ENCODE measurements at regions not wholly inside any gene's neighbourhood (a gene's known extent, or its start where the extent isn't known, plus 50 kb on each side); places are given as distances from the start of the nearest gene placed in this dataset.

DNA sequence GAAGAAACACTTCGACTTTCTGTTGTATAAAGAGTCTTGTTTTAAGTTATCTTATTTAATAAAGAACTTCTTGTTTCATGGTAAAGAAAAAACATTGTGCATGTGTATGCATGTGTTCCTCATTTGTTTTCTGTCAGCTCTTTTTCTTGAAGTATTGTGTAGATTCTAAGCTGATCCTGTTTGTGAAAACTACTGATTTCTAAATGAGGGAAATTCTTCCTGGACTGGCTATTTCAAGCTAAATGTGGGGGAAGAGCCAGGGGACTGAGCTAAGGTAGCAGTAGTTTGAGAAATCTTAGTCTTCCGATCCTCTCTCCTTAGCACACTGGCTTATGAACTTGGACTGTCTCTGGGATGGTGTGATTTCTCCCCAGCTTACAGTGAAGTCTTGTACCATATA, 56.4 kb upstream of the RBMS1 start:
- no peaks in the 10 kb centered on the region for H3K27me3 ChIP-seq (ENCODE audit: insufficient read depth, low read length)
- no peaks in the 10 kb centered on the region for H3K4me1 ChIP-seq (ENCODE audit: insufficient read depth, low read length, severe bottlenecking)
- H3K9ac ChIP-seq (ENCODE audit: low read length) = no peak overlapping the region
- no peak for TF ChIP-seq CTCF (IDR thresholded peaks at IDR 0.05; ENCODE audit: low read length)
- no peak for TF ChIP-seq EZH2 (IDR thresholded peaks at IDR 0.05; ENCODE audit: borderline replicate concordance, low read length)
- no peak overlapping the region for H2AFZ ChIP-seq (ENCODE audit: low read length)
- no peaks in the 10 kb centered on the region for H3K9me2 ChIP-seq (ENCODE audit: low read depth, low read length)
- H3K4me2 ChIP-seq (ENCODE audit: low read length) = no peak overlapping the region
- H4K20me1 ChIP-seq (ENCODE audit: insufficient read depth, low read length) = no peaks in the 10 kb centered on the region
- H3K36me3 ChIP-seq (ENCODE audit: insufficient read depth, low read length) = no peaks in the 10 kb centered on the region
- no peaks in the 10 kb centered on the region for H3F3A ChIP-seq (ENCODE audit: insufficient read depth, low read length)
- H3K9me3 ChIP-seq (ENCODE audit: low read length) = no peaks in the 10 kb centered on the region
- no peak overlapping the region for H3K27ac ChIP-seq (ENCODE audit: low read depth, low read length, poor library complexity, severe bottlenecking)
- H3K4me3 ChIP-seq (ENCODE audit: low read depth, low read length, poor library complexity, severe bottlenecking) = no peak overlapping the region
- no peaks in the 10 kb centered on the region for H3K79me2 ChIP-seq (ENCODE audit: insufficient read depth, low read length)

DNA sequence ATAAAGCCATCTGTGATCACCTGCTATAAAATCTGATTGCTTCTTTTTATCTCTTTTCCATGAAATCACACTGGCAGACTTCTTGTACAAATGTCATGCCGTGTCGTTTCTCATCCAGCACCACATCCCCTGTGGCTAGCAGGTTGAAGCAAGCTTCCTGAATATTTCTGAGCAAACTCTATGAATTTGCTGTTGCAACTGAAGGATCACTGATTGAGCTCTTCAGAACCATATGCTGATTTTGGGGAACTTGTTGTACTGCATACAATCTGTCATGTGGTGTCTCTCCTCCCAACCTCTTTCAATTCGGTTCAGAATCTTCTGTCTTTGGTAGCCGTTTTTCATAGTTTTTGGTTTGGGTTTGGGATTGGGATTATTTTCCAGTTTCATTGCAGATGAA, 57.7 kb upstream of the RBMS1 start:
- no peak overlapping the region for H2AFZ ChIP-seq (ENCODE audit: low read length)
- H3K27me3 ChIP-seq (ENCODE audit: insufficient read depth, low read length) = no peaks in the 10 kb centered on the region
- H4K20me1 ChIP-seq (ENCODE audit: insufficient read depth, low read length) = no peaks in the 10 kb centered on the region
- H3K9me3 ChIP-seq (ENCODE audit: low read length) = no peaks in the 10 kb centered on the region
- H3K4me1 ChIP-seq (ENCODE audit: insufficient read depth, low read length, severe bottlenecking) = no peaks in the 10 kb centered on the region
- H3K4me2 ChIP-seq (ENCODE audit: low read length) = no peak overlapping the region
- no peaks in the 10 kb centered on the region for H3K36me3 ChIP-seq (ENCODE audit: insufficient read depth, low read length)
- no peak overlapping the region for H3K27ac ChIP-seq (ENCODE audit: low read depth, low read length, poor library complexity, severe bottlenecking)
- no peak overlapping the region for H3K9ac ChIP-seq (ENCODE audit: low read length)
- H3K4me3 ChIP-seq (ENCODE audit: low read depth, low read length, poor library complexity, severe bottlenecking) = no peak overlapping the region
- no peaks in the 10 kb centered on the region for H3F3A ChIP-seq (ENCODE audit: insufficient read depth, low read length)
- no peaks in the 10 kb centered on the region for H3K9me2 ChIP-seq (ENCODE audit: low read depth, low read length)
- H3K79me2 ChIP-seq (ENCODE audit: insufficient read depth, low read length) = no peaks in the 10 kb centered on the region
- no peak for TF ChIP-seq EZH2 (IDR thresholded peaks at IDR 0.05; ENCODE audit: borderline replicate concordance, low read length)
- no peak for TF ChIP-seq CTCF (IDR thresholded peaks at IDR 0.05; ENCODE audit: low read length)

GRCh38 chr2:160555420-160556071, 61.9 kb upstream of the RBMS1 start:
- TF ChIP-seq EZH2 (IDR thresholded peaks at IDR 0.05; ENCODE audit: borderline replicate concordance, low read length) (no peak), CTCF (IDR thresholded peaks at IDR 0.05; ENCODE audit: low read length) (no peak)
- no peaks in the 10 kb centered on the region for H3K9me2 ChIP-seq (ENCODE audit: low read depth, low read length)

More at GRCh38 chr2:160555420-160556071, 61.9 kb upstream of the RBMS1 start:
- H3K9me3 ChIP-seq (ENCODE audit: low read length) = no peaks in the 10 kb centered on the region
- no peak overlapping the region for H2AFZ ChIP-seq (ENCODE audit: low read length)
- H3K79me2 ChIP-seq (ENCODE audit: insufficient read depth, low read length) = no peaks in the 10 kb centered on the region
- H3K4me2 ChIP-seq (ENCODE audit: low read length) = no peak overlapping the region
- no peak overlapping the region for H3K9ac ChIP-seq (ENCODE audit: low read length)
- H4K20me1 ChIP-seq (ENCODE audit: insufficient read depth, low read length) = no peaks in the 10 kb centered on the region
- no peaks in the 10 kb centered on the region for H3K36me3 ChIP-seq (ENCODE audit: insufficient read depth, low read length)
- no peak overlapping the region for H3K4me3 ChIP-seq (ENCODE audit: low read depth, low read length, poor library complexity, severe bottlenecking)
- no peaks in the 10 kb centered on the region for H3K27me3 ChIP-seq (ENCODE audit: insufficient read depth, low read length)
- H3F3A ChIP-seq (ENCODE audit: insufficient read depth, low read length) = no peaks in the 10 kb centered on the region
- H3K27ac ChIP-seq (ENCODE audit: low read depth, low read length, poor library complexity, severe bottlenecking) = no peak overlapping the region
- no peaks in the 10 kb centered on the region for H3K4me1 ChIP-seq (ENCODE audit: insufficient read depth, low read length, severe bottlenecking)
